ENCODE measurements at regions not wholly inside any gene's neighbourhood (a gene's known extent, or its start where the extent isn't known, plus 50 kb on each side); places are given as distances from the start of the nearest gene placed in this dataset.
"Not testable (repeated sequence)": the region's sequence is repeated elsewhere in the genome, so short reads cannot be mapped to it uniquely, and the experiment has no call there.

- Mint-ChIP-seq H3K4me1 (no peaks in the 10 kb centered on the region), H3K4me3 (no peak overlapping the region), H3K27ac (no peak overlapping the region)
Measured at GRCh38 chr15:36426691-36427090, 152.7 kb upstream of the CDIN1 start.

GRCh38 chr15:36428102-36428845 is 151.2 kb upstream of the CDIN1 start:
- no peaks in the 10 kb centered on the region for H3K4me1 Mint-ChIP-seq
- no peaks in the 10 kb centered on the region for H3K27me3 Mint-ChIP-seq
- no peaks in the 10 kb centered on the region for H3K36me3 Mint-ChIP-seq
- H3K9me3 Mint-ChIP-seq: peaks cover 0 to 2% (median 2%) of the 10 kb centered on the region in 3 donors
- no peak overlapping the region for H3K27ac Mint-ChIP-seq
- H3K4me3 Mint-ChIP-seq: no peak overlapping the region

More at GRCh38 chr15:36426691-36427090, 152.7 kb upstream of the CDIN1 start:
- H3K27me3 Mint-ChIP-seq: no peaks in the 10 kb centered on the region
- H3K9me3 Mint-ChIP-seq: peaks cover 0 to 5% (median 2%) of the 10 kb centered on the region in 3 donors
- no peaks in the 10 kb centered on the region for H3K36me3 Mint-ChIP-seq

GRCh38 chr15:36429707-36430106 is 149.7 kb upstream of the CDIN1 start:
- Mint-ChIP-seq H3K9me3 (peaks cover 0 to 2% (median under 1%) of the 10 kb centered on the region in 3 donors), H3K4me1 (no peaks in the 10 kb centered on the region), H3K4me3 (no peak overlapping the region), H3K27ac (no peak overlapping the region), H3K27me3 (no peaks in the 10 kb centered on the region), H3K36me3 (no peaks in the 10 kb centered on the region)

GRCh38 chr15:36430280-36430679 is 149.1 kb upstream of the CDIN1 start:
- no peak overlapping the region for H3K4me3 Mint-ChIP-seq
- H3K36me3 Mint-ChIP-seq: no peaks in the 10 kb centered on the region

GRCh38 chr15:36430726-36431265 is 148.6 kb upstream of the CDIN1 start:
- H3K36me3 Mint-ChIP-seq: no peaks in the 10 kb centered on the region
- H3K9me3 Mint-ChIP-seq: no peaks in the 10 kb centered on the region
- H3K27ac Mint-ChIP-seq: no peak overlapping the region
- no peak overlapping the region for H3K4me3 Mint-ChIP-seq
- no peaks in the 10 kb centered on the region for H3K27me3 Mint-ChIP-seq
- no peaks in the 10 kb centered on the region for H3K4me1 Mint-ChIP-seq

More at GRCh38 chr15:36430280-36430679, 149.1 kb upstream of the CDIN1 start:
- H3K27ac Mint-ChIP-seq: no peak overlapping the region
- H3K9me3 Mint-ChIP-seq: peaks cover 0 to 2% (median 0%) of the 10 kb centered on the region in 3 donors
- H3K4me1 Mint-ChIP-seq: no peaks in the 10 kb centered on the region
- H3K27me3 Mint-ChIP-seq: no peaks in the 10 kb centered on the region

GRCh38 chr15:36432161-36432560 is 147.3 kb upstream of the CDIN1 start:
- Mint-ChIP-seq H3K4me3 (no peak overlapping the region), H3K27me3 (no peaks in the 10 kb centered on the region), H3K9me3 (no peaks in the 10 kb centered on the region), H3K36me3 (no peaks in the 10 kb centered on the region), H3K4me1 (no peaks in the 10 kb centered on the region), H3K27ac (no peak overlapping the region)

- Mint-ChIP-seq H3K4me1 (no peaks in the 10 kb centered on the region), H3K4me3 (no peak overlapping the region), H3K27ac (no peak overlapping the region), H3K36me3 (no peaks in the 10 kb centered on the region), H3K27me3 (no peaks in the 10 kb centered on the region), H3K9me3 (no peaks in the 10 kb centered on the region)
Measured at GRCh38 chr15:36434177-36434576, 145.2 kb upstream of the CDIN1 start.

GRCh38 chr15:36438499-36438898 is 140.9 kb upstream of the CDIN1 start:
- Mint-ChIP-seq H3K4me3 (no peak overlapping the region), H3K4me1 (no peaks in the 10 kb centered on the region), H3K36me3 (no peaks in the 10 kb centered on the region), H3K9me3 (no peaks in the 10 kb centered on the region), H3K27me3 (no peaks in the 10 kb centered on the region), H3K27ac (no peak overlapping the region)

GRCh38 chr15:36447373-36447772 is 132.1 kb upstream of the CDIN1 start:
- Mint-ChIP-seq H3K27ac (no peak overlapping the region), H3K4me3 (no peak overlapping the region), H3K27me3 (no peaks in the 10 kb centered on the region), H3K4me1 (no peaks in the 10 kb centered on the region), H3K9me3 (no peaks in the 10 kb centered on the region), H3K36me3 (no peaks in the 10 kb centered on the region)

- Mint-ChIP-seq H3K4me3 (no peak overlapping the region), H3K9me3 (peaks cover under 1 to 2% (median 2%) of the 10 kb centered on the region in 3 donors), H3K27me3 (no peaks in the 10 kb centered on the region), H3K27ac (no peak overlapping the region), H3K36me3 (no peaks in the 10 kb centered on the region), H3K4me1 (no peaks in the 10 kb centered on the region)
Measured at GRCh38 chr15:36448418-36448817, 131.0 kb upstream of the CDIN1 start.

GRCh38 chr15:36449084-36449661 is 130.3 kb upstream of the CDIN1 start:
- Mint-ChIP-seq H3K4me1 (no peaks in the 10 kb centered on the region), H3K36me3 (no peaks in the 10 kb centered on the region), H3K9me3 (peaks cover 2 to 4% (median 3%) of the 10 kb centered on the region in 3 donors), H3K4me3 (no peak overlapping the region), H3K27me3 (no peaks in the 10 kb centered on the region), H3K27ac (no peak overlapping the region)

- Mint-ChIP-seq H3K27me3 (no peaks in the 10 kb centered on the region), H3K27ac (no peak overlapping the region), H3K36me3 (no peaks in the 10 kb centered on the region), H3K9me3 (peaks cover 4 to 6% (median 4%) of the 10 kb centered on the region in 3 donors), H3K4me3 (no peak overlapping the region), H3K4me1 (no peaks in the 10 kb centered on the region)
Measured at GRCh38 chr15:36449662-36450145, 129.7 kb upstream of the CDIN1 start.

GRCh38 chr15:36454244-36454643 is 125.2 kb upstream of the CDIN1 start:
- H3K4me3 Mint-ChIP-seq, H3K4me1 Mint-ChIP-seq, H3K9me3 Mint-ChIP-seq, H3K27ac Mint-ChIP-seq, H3K36me3 Mint-ChIP-seq, H3K27me3 Mint-ChIP-seq: not testable (repeated sequence)

GRCh38 chr15:36458411-36458810 is 121.0 kb upstream of the CDIN1 start:
- Mint-ChIP-seq H3K36me3 (no peaks in the 10 kb centered on the region), H3K9me3 (peaks cover 2 to 13% (median 7%) of the 10 kb centered on the region in 3 donors), H3K4me3 (no peak overlapping the region), H3K27ac (no peak overlapping the region), H3K4me1 (no peaks in the 10 kb centered on the region), H3K27me3 (no peaks in the 10 kb centered on the region)

- Mint-ChIP-seq H3K4me1 (no peaks in the 10 kb centered on the region), H3K36me3 (no peaks in the 10 kb centered on the region), H3K4me3 (no peak overlapping the region), H3K27ac (no peak overlapping the region), H3K9me3 (peaks cover 3 to 9% (median 3%) of the 10 kb centered on the region in 3 donors), H3K27me3 (peaks cover 1% of the 10 kb centered on the region)
Measured at GRCh38 chr15:36465304-36465703, 114.1 kb upstream of the CDIN1 start.

GRCh38 chr15:36468746-36469145 is 110.7 kb upstream of the CDIN1 start:
- peaks cover 1% of the 10 kb centered on the region for H3K27me3 Mint-ChIP-seq
- peaks cover 0 to 4% (median 0%) of the 10 kb centered on the region in 3 donors for H3K9me3 Mint-ChIP-seq
- H3K4me1 Mint-ChIP-seq: no peaks in the 10 kb centered on the region
- H3K27ac Mint-ChIP-seq: no peak overlapping the region
- H3K4me3 Mint-ChIP-seq: no peak overlapping the region
- H3K36me3 Mint-ChIP-seq: no peaks in the 10 kb centered on the region

Data from IgD-negative memory B cell (primary cell).